ENCODE measurements at regions not wholly inside any gene's neighbourhood (a gene's known extent, or its start where the extent isn't known, plus 50 kb on each side); places are given as distances from the start of the nearest gene placed in this dataset.

DNA sequence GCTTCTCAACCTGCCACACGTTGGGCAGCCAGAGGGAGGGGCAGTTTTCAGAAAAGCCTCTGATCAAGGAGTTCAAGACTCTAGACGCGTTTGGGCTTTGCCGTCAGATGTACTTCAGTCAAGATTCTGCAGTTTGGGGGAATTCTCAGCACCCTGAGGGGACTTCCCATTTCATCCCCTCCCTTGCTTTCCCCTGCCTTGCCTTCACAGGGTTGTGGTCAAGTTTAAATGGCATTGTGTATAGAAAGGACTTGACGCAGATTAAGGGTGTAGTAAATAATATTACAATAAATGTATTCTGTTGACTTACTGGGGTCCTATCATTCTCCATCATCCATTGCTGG lies 198.3 kb upstream of the NABP1 start:
- TF ChIP-seq, protein P1, sequence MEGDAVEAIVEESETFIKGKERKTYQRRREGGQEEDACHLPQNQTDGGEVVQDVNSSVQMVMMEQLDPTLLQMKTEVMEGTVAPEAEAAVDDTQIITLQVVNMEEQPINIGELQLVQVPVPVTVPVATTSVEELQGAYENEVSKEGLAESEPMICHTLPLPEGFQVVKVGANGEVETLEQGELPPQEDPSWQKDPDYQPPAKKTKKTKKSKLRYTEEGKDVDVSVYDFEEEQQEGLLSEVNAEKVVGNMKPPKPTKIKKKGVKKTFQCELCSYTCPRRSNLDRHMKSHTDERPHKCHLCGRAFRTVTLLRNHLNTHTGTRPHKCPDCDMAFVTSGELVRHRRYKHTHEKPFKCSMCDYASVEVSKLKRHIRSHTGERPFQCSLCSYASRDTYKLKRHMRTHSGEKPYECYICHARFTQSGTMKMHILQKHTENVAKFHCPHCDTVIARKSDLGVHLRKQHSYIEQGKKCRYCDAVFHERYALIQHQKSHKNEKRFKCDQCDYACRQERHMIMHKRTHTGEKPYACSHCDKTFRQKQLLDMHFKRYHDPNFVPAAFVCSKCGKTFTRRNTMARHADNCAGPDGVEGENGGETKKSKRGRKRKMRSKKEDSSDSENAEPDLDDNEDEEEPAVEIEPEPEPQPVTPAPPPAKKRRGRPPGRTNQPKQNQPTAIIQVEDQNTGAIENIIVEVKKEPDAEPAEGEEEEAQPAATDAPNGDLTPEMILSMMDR (IDR thresholded peaks at IDR 0.05): no peak
- TF ChIP-seq SIN3A (IDR thresholded peaks at IDR 0.05; ENCODE audit: borderline replicate concordance, insufficient read depth, low read depth, low read length): no peak

All from Panc1 (cell line).